NB4 (cell line): ENCODE measurements at regions not wholly inside any gene's neighbourhood (a gene's known extent, or its start where the extent isn't known, plus 50 kb on each side); places are given as distances from the start of the nearest gene placed in this dataset.

Experiments
- CTCF ChIP-seq: IDR thresholded peaks from one replicate; pipeline ENCODE4 v1.5.1; 2012; ENCODE audit warnings: low read depth, low read length
- POLR2A ChIP-seq: IDR thresholded peaks from 2 replicates; pipeline ENCODE4 v1.6.1; 2011; ENCODE audit warnings: mild to moderate bottlenecking; ENCODE audit not compliant: insufficient read length; ENCODE audit errors: extremely low read depth
- TF ChIP-seq, protein P1 (sequence below): IDR thresholded peaks from 2 replicates; pipeline ENCODE4 v1.6.1; 2011; ENCODE audit warnings: low read depth, low read length

DNA sequence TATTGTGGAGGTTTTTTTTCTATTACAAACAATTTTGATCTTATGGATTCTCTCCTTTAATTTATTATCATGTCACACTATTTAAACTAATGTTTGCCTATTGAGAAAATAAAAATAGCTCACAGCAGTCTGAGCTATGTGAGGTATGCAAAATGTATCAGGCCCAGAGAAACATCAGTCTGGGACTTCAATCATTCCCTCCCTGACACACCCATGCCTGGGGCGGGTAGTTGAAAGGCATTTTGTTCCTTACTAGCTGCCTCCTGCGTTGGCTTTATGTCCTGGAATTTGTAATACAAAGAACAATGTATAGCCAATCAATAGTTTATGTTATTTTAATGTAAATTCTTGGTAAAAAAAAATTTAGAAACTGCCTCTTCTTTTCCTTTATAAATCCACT is 403.3 kb downstream of the EPM2A start:
- TF ChIP-seq CTCF, result no peak
- TF ChIP-seq POLR2A, result no peak
- TF ChIP-seq, protein P1, sequence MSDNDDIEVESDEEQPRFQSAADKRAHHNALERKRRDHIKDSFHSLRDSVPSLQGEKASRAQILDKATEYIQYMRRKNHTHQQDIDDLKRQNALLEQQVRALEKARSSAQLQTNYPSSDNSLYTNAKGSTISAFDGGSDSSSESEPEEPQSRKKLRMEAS, result no peak
